H9 (cell line): ENCODE measurements at regions not wholly inside any gene's neighbourhood (a gene's known extent, or its start where the extent isn't known, plus 50 kb on each side); places are given as distances from the start of the nearest gene placed in this dataset.

Experiments used
- DNase-seq: peaks from one replicate; pipeline ENCODE4 v3.0.0-alpha.2; 2017
- H2AFZ ChIP-seq: one replicate; pipeline ENCODE4 v1.6.1; 2013; ENCODE audit warnings: mild to moderate bottlenecking, low read length, control low read depth, moderate library complexity
- H2AK5ac ChIP-seq: 2 replicates; pipeline ENCODE4 v1.6.1; 2013; ENCODE audit warnings: low read length, control low read depth, mixed read lengths; ENCODE audit not compliant: insufficient read length
- H2BK120ac ChIP-seq: one replicate; pipeline ENCODE4 v1.6.1; 2013; ENCODE audit warnings: low read depth, mild to moderate bottlenecking, low read length, control low read depth, inconsistent platforms; ENCODE audit not compliant: poor library complexity, severe bottlenecking
- H2BK12ac ChIP-seq: 2 replicates; pipeline ENCODE4 v1.6.1; 2013; ENCODE audit warnings: low read length, control low read depth, mixed read lengths, low read depth; ENCODE audit not compliant: insufficient read length
- H2BK15ac ChIP-seq: 2 replicates; pipeline ENCODE4 v1.6.1; 2013; ENCODE audit warnings: low read depth, low read length, control low read depth
- H2BK20ac ChIP-seq: one replicate; pipeline ENCODE4 v1.6.1; 2013; ENCODE audit warnings: low read depth, mild to moderate bottlenecking, low read length, control low read depth, inconsistent platforms; ENCODE audit not compliant: poor library complexity, severe bottlenecking
- H2BK5ac ChIP-seq: 2 replicates; pipeline ENCODE4 v1.6.1; 2013; ENCODE audit warnings: low read length, control low read depth, mixed read lengths; ENCODE audit not compliant: insufficient read length
- H3K14ac ChIP-seq: 2 replicates; pipeline ENCODE4 v1.6.1; 2013; ENCODE audit warnings: low read length, control low read depth; ENCODE audit not compliant: insufficient read depth
- H3K18ac ChIP-seq: 2 replicates; pipeline ENCODE4 v1.6.1; 2013; ENCODE audit warnings: low read depth, mild to moderate bottlenecking, mixed read lengths, low read length, control low read depth; ENCODE audit not compliant: insufficient read length
- H3K23ac ChIP-seq: 2 replicates; pipeline ENCODE4 v1.6.1; 2013; ENCODE audit warnings: low read length, control low read depth, mixed read lengths, low read depth; ENCODE audit not compliant: insufficient read length
- H3K23me2 ChIP-seq: 2 replicates; pipeline ENCODE4 v1.6.1; 2013; ENCODE audit warnings: low read depth, mild to moderate bottlenecking, mixed read lengths, low read length, control low read depth; ENCODE audit not compliant: insufficient read length, poor library complexity, severe bottlenecking
- H3K27ac ChIP-seq: 2 replicates; pipeline ENCODE4 v1.5.1; 2013; ENCODE audit warnings: low read length, control low read depth, mixed read lengths, low read depth; ENCODE audit not compliant: insufficient read length
- H3K27me3 ChIP-seq: 2 replicates; pipeline ENCODE4 v1.6.1; 2013; ENCODE audit warnings: low read length, control low read depth, inconsistent platforms; ENCODE audit not compliant: insufficient read depth
- H3K4ac ChIP-seq: 2 replicates; pipeline ENCODE4 v1.6.1; 2013; ENCODE audit warnings: low read depth, mild to moderate bottlenecking, control low read depth, inconsistent platforms, low read length, moderate library complexity
- H3K4me1 ChIP-seq: 2 replicates; pipeline ENCODE4 v1.6.1; 2013; ENCODE audit warnings: low read length, control low read depth, inconsistent platforms; ENCODE audit not compliant: insufficient read depth
- H3K4me2 ChIP-seq: 2 replicates; pipeline ENCODE4 v1.6.1; 2013; ENCODE audit warnings: low read length, control low read depth, mixed read lengths; ENCODE audit not compliant: insufficient read length, insufficient read depth
- H3K56ac ChIP-seq: 2 replicates; pipeline ENCODE4 v1.6.1; 2013; ENCODE audit warnings: low read depth, mild to moderate bottlenecking, mixed read lengths, low read length, control low read depth; ENCODE audit not compliant: insufficient read length
- H3K79me1 ChIP-seq: 2 replicates; pipeline ENCODE4 v1.6.1; 2013; ENCODE audit warnings: low read depth, mild to moderate bottlenecking, moderate library complexity, low read length, control low read depth, inconsistent platforms; ENCODE audit not compliant: insufficient read depth, poor library complexity, severe bottlenecking
- H3K79me2 ChIP-seq: 2 replicates; pipeline ENCODE4 v1.6.1; 2013; ENCODE audit warnings: low read length, control low read depth, inconsistent platforms; ENCODE audit not compliant: insufficient read depth
- H3K9ac ChIP-seq: 2 replicates; pipeline ENCODE4 v1.6.1; 2013; ENCODE audit warnings: low read length, control low read depth, mixed read lengths; ENCODE audit not compliant: insufficient read length; ENCODE audit errors: extremely low read depth
- H3K9me3 ChIP-seq: one replicate; pipeline ENCODE4 v1.6.1; 2013; ENCODE audit warnings: low read depth, low read length, inconsistent platforms; ENCODE audit not compliant: control insufficient read depth
- H3T11ph ChIP-seq: one replicate; pipeline ENCODE4 v1.6.1; 2013; ENCODE audit warnings: mild to moderate bottlenecking, low read length, control low read depth, inconsistent platforms
- H4K20me1 ChIP-seq: one replicate; pipeline ENCODE4 v1.6.1; 2013; ENCODE audit not compliant: control insufficient read depth, insufficient read length, insufficient read depth
- H4K5ac ChIP-seq: 2 replicates; pipeline ENCODE4 v1.6.1; 2013; ENCODE audit warnings: low read depth, mild to moderate bottlenecking, mixed read lengths, low read length, control low read depth; ENCODE audit not compliant: insufficient read length
- H4K8ac ChIP-seq: replicated peaks from 2 replicates; pipeline ENCODE4 v1.6.1; 2013; ENCODE audit warnings: low read length, control low read depth, mixed read lengths, low read depth; ENCODE audit not compliant: insufficient read length
- H4K91ac ChIP-seq: 2 replicates; pipeline ENCODE4 v1.6.1; 2013; ENCODE audit warnings: low read depth, mild to moderate bottlenecking, moderate library complexity, mixed read lengths, low read length, control low read depth; ENCODE audit not compliant: insufficient read length
- H3K27ac Mint-ChIP-seq, 3 experiments: 2 replicates in 2 of 3; 3 replicates in 1 of 3; pipeline ENCODE4 v1.8.0; 2020 to 2021; ENCODE audit warnings: mixed read lengths in 3 of 3, mild to moderate bottlenecking in 1 of 3, moderate library complexity in 1 of 3
- H3K27me3 Mint-ChIP-seq: 2 replicates; pipeline ENCODE4 v1.8.0; 2021; ENCODE audit warnings: low read depth, mild to moderate bottlenecking, moderate library complexity, mixed read lengths
- H3K36me3 Mint-ChIP-seq, 3 experiments: 2 replicates in 2 of 3; 3 replicates in 1 of 3; pipeline ENCODE4 v1.8.0; 2020 to 2021; ENCODE audit warnings: low read depth in 3 of 3, mixed read lengths in 3 of 3; ENCODE audit not compliant: insufficient read depth in 1 of 3
- H3K4me1 Mint-ChIP-seq, 2 experiments: 2 replicates each; pipeline ENCODE4 v1.8.0; 2020; ENCODE audit warnings: mixed read lengths in 2 of 2
- H3K4me3 Mint-ChIP-seq, 2 experiments: 2 replicates in 1 of 2; 3 replicates in 1 of 2; pipeline ENCODE4 v1.8.0; 2020 to 2021; ENCODE audit warnings: mild to moderate bottlenecking in 2 of 2, mixed read lengths in 2 of 2, moderate library complexity in 1 of 2
- H3K9me3 Mint-ChIP-seq, 2 experiments: 2 replicates in 1 of 2; 3 replicates in 1 of 2; pipeline ENCODE4 v1.8.0; 2020; ENCODE audit warnings: mild to moderate bottlenecking in 2 of 2, mixed read lengths in 2 of 2, moderate library complexity in 1 of 2
- CTCF ChIP-seq: fragments of 200-600 bp; sonication (generic); conservative IDR thresholded peaks from 3 replicates; pipeline ENCODE4 v1.8.0; 2021; ENCODE audit warnings: antibody characterized with exemption, mild to moderate bottlenecking
- WGBS: extraction: QIAGEN DNeasy Blood & Tissue Kit; methylation state at CpG from one replicate; pipeline ENCODE4 v1.1.7; 2013; ENCODE audit warnings: missing lambda C conversion rate, low lambda C conversion rate, mixed read lengths; ENCODE audit not compliant: insufficient read length; ENCODE audit errors: extremely low coverage; 5-methylcytosine and 5-hydroxymethylcytosine counted together

DNA sequence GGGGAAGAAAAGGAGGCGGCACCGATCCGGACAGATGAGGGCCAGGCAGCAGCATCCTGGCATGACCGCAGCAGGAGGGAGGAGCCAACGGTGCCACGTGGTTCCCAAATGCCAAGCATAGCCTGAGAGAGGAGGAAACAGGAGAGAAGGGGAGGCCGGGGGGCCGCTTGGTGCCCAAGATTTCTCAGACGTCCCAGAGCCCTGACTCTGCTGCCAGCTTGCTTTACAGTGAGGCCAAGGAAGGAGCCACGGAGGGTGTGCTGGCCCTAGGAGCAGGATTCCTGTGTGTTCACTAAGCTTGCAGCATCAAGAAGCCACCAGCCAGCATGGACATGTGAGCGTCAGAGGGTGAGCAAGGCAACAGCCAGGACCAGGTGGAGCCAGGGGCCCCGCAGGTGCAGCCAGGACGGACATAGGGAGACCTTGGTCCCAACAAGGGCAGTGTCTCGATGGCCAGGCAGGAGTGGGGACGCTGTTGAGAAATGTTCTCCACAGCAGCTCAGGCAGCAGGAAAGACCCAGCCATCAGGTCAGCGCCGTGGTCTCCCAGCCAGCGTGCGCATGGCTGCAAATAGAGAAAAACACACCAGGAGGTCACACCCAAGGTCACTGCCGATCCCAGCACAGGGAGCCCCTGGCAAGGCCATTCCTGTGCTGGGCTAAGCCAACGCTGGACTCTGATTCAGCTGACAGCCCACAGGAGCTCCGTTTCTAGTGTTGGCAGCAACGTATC, 143.7 kb downstream of the DLL1 start:
- Histone ChIP-seq H4K5ac (no peak overlapping the region), H4K91ac (no peak overlapping the region), H4K8ac (no peak overlapping the region), H2BK15ac (no peak overlapping the region), H3K27me3 (no peaks in the 10 kb centered on the region), H3K23ac (no peak overlapping the region), H3K4ac (no peak overlapping the region), H2BK120ac (no peak overlapping the region), H3K4me2 (no peak overlapping the region), H3K27ac (no peak overlapping the region), H3K18ac (no peak overlapping the region), H2AFZ (no peak overlapping the region), H4K20me1 (no peaks in the 10 kb centered on the region), H3K4me1 (no peaks in the 10 kb centered on the region), H3K14ac (no peak overlapping the region), H3T11ph (no peak overlapping the region), H3K56ac (no peak overlapping the region), H3K9me3 (no peaks in the 10 kb centered on the region), H3K9ac (no peak overlapping the region), H3K79me2 (no peaks in the 10 kb centered on the region), H2AK5ac (no peak overlapping the region), H3K23me2 (no peaks in the 10 kb centered on the region), H3K79me1 (no peaks in the 10 kb centered on the region), H2BK12ac (no peak overlapping the region), H2BK5ac (no peak overlapping the region), H2BK20ac (no peak overlapping the region)
- DNase-seq = no peak
- whole genome bisulfite sequencing = no CpG with 5 or more reads among the region's 23 CpGs
- peaks cover 20% of the 10 kb centered on the region for H3K27me3 Mint-ChIP-seq
- no peak for TF ChIP-seq CTCF
- H3K4me1 Mint-ChIP-seq = peaks cover 25 to 33% of the 10 kb centered on the region in 2 experiments
- no peak overlapping the region for H3K4me3 Mint-ChIP-seq
- H3K27ac Mint-ChIP-seq = no peak overlapping the region
- H3K36me3 Mint-ChIP-seq = peaks cover 0 to 2% (median 0%) of the 10 kb centered on the region in 3 experiments; a peak in 2 of 7 replicates
- peaks cover 15 to 17% of the 10 kb centered on the region in 2 experiments; a peak in 4 of 5 replicates for H3K9me3 Mint-ChIP-seq
